Thymus (tissue), 11 donors: ENCODE measurements at regions not wholly inside any gene's neighbourhood (a gene's known extent, or its start where the extent isn't known, plus 50 kb on each side); places are given as distances from the start of the nearest gene placed in this dataset.

ENCODE experiments used
- DNase-seq, 9 donors: peaks; one replicate each; pipeline ENCODE4 v3.0.0-alpha.2; 2013; ENCODE audit warnings: low spot score in 9 of 9, low read depth in 6 of 9, missing footprints in 1 of 9
- H3K27ac ChIP-seq, 2 donors: one replicate each; pipeline ENCODE4 v1.5.1; 2013; ENCODE audit warnings: control low read depth in 1 of 2, low read depth in 1 of 2, low read length in 1 of 2, mild to moderate bottlenecking in 1 of 2, moderate library complexity in 1 of 2
- H3K27me3 ChIP-seq, 2 donors: one replicate each; pipeline ENCODE4 v1.5.1; 2013; ENCODE audit warnings: low read length in 1 of 2; ENCODE audit not compliant: control insufficient read depth in 2 of 2, insufficient read depth in 1 of 2
- H3K36me3 ChIP-seq, 2 donors: one replicate each; pipeline ENCODE4 v1.5.1; 2013; ENCODE audit warnings: low read length in 1 of 2, mild to moderate bottlenecking in 1 of 2, moderate library complexity in 1 of 2; ENCODE audit not compliant: control insufficient read depth in 2 of 2, insufficient read depth in 2 of 2
- H3K4me1 ChIP-seq, 2 donors: one replicate each; pipeline ENCODE4 v1.5.1; 2013; ENCODE audit warnings: low read length in 2 of 2; ENCODE audit not compliant: control insufficient read depth in 2 of 2, insufficient read depth in 2 of 2
- H3K4me3 ChIP-seq, 2 donors: one replicate each; pipeline ENCODE4 v1.5.1; 2013; ENCODE audit warnings: low read length in 2 of 2, control low read depth in 1 of 2, mild to moderate bottlenecking in 1 of 2
- H3K9me3 ChIP-seq, 2 donors: one replicate each; pipeline ENCODE4 v1.5.1; 2013; ENCODE audit warnings: low read length in 1 of 2, mild to moderate bottlenecking in 1 of 2; ENCODE audit not compliant: control insufficient read depth in 2 of 2, insufficient read depth in 1 of 2
- WGBS: extraction: QIAGEN DNeasy Blood & Tissue Kit; methylation state at CpG from one replicate; pipeline ENCODE4 v1.1.7; 2013; 5-methylcytosine and 5-hydroxymethylcytosine counted together
- donor health status: healthy.

- Histone ChIP-seq H3K27ac (no peak overlapping the region), H3K36me3 (no peaks in the 10 kb centered on the region), H3K27me3 (no peaks in the 10 kb centered on the region), H3K9me3 (no peaks in the 10 kb centered on the region), H3K4me3 (no peak overlapping the region), H3K4me1 (peaks cover 0 to 9% of the 10 kb centered on the region in 2 donors)
- WGBS: 63% methylated on average over 3 of the region's 3 CpGs
- DNase-seq: no peak
Measured at GRCh38 chr13:40456397-40456953, 210.0 kb downstream of the FOXO1 start.

DNA sequence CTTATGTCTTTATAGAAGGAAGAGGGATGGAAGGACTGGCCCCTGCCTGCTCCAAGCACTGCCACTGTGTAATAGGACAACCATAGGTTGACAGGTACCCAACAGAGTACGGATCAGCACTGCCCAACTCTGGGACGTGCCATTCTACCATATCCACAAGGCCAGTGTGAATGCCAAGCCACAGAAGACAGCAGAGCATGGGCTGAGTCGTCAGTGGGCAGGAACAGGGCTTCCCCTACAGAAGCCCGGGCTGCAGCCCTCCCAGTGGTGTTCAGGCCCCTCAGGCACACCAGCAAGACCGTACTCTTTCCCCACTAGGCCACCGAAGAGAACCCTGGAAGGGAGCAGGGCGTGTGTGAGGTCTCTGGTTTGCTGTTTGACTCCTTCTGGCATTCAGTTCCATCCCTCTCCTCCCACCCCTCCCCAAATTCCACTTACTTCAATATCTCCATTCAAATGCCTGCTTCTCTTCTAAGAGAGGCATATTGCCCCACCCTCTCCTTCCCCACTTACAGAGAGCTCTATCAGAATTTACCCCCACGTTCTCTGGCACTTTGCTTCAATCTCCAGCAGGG lies 209.4 kb downstream of the FOXO1 start:
- H3K9me3 ChIP-seq: no peaks in the 10 kb centered on the region
- WGBS: 90% methylated on average over 8 of the region's 8 CpGs
- peaks cover 0 to 8% of the 10 kb centered on the region in 2 donors for H3K4me1 ChIP-seq
- no peaks in the 10 kb centered on the region for H3K27me3 ChIP-seq
- no peak overlapping the region for H3K4me3 ChIP-seq
- no peaks in the 10 kb centered on the region for H3K36me3 ChIP-seq
- no peak overlapping the region for H3K27ac ChIP-seq
- DNase-seq: no peak

DNA sequence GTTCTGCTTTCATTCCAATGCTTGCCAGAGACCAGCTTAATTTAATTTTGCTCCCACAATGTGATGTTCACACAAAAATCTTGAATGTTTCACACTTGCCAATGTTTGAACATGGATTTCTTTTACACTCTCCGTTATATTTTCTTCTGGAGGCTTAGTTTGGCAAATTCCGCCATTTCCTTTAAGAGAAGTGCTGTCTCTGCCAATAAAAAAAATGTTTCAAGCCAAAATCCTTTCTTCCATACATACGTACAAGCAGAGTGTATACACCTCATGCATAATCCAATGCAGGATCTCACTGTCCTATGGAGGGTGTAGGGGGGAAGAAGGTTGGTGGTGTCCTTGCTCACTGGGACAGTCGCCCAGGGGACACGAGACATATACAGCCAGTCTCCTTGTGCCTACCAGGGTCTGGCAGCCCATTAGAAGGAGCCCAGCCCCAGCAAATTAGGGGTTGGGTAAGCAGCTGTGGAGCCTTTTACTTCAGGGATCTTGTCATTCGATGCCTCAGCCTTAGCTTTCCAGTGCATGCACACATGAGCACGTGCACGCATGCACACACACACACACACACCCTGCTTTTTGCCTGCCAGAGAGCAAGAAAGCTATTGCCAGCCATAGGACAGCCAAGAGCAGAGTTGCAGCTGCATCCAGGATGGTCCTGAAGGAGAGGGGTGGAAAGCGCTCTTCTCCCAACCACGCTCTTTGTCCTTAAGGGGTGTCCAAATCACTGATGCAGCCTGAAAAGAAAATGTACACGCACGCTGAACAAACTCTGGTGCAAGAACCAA lies 208.3 kb downstream of the FOXO1 start:
- no peaks in the 10 kb centered on the region for H3K36me3 ChIP-seq
- DNase-seq: no peak
- H3K9me3 ChIP-seq: no peaks in the 10 kb centered on the region
- H3K4me3 ChIP-seq: no peak overlapping the region
- 95% methylated on average over 12 of the region's 12 CpGs for WGBS
- no peaks in the 10 kb centered on the region for H3K27me3 ChIP-seq
- H3K27ac ChIP-seq: no peak overlapping the region
- H3K4me1 ChIP-seq: peaks cover 0 to 2% of the 10 kb centered on the region in 2 donors

- Histone ChIP-seq H3K4me1 (no peaks in the 10 kb centered on the region), H3K27ac (no peak overlapping the region), H3K9me3 (no peaks in the 10 kb centered on the region), H3K36me3 (no peaks in the 10 kb centered on the region), H3K27me3 (no peaks in the 10 kb centered on the region), H3K4me3 (no peak overlapping the region)
- 95% methylated on average over 7 of the region's 7 CpGs for WGBS
- DNase-seq: no peak
Measured at GRCh38 chr13:40458720-40458990, 207.8 kb downstream of the FOXO1 start.

GRCh38 chr13:40460116-40460515 lies 206.3 kb downstream of the FOXO1 start:
- Histone ChIP-seq H3K4me1 (no peaks in the 10 kb centered on the region), H3K9me3 (no peaks in the 10 kb centered on the region), H3K27ac (no peak overlapping the region), H3K4me3 (no peak overlapping the region), H3K36me3 (no peaks in the 10 kb centered on the region), H3K27me3 (no peaks in the 10 kb centered on the region)
- 96% methylated on average over 3 of the region's 3 CpGs for WGBS
- DNase-seq: no peak

DNA sequence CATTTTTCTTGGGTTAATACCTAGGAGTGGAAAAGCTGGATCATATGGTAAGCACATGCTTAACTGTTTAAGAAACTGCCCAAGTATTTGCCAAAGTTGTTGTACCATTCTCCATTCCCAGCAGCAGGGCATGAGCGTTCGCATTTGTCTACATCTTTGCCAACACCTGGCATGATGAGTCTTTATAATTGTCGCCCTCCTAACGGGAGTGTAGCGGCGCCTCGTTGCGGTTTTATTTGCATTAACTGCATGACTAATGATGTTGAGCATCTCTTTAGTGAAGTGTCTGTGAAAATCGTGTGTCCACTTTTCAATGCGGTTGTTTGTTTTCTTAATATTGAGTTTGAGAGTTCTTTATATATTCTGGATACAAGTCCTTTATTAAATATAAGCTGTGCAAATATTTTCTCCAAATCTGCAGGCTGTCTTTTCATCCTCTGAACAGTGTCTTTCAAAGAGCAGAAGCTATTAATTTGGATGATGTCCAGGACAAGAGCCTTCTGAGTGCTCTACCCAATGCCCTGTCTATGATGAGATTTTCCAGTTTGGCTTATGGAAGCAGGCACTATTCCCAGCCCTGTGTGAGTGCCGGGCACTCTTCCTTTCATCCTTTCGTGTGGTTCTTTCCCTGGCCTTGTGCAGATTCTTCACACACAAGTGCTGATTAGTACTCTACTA lies 202.0 kb downstream of the FOXO1 start:
- no peaks in the 10 kb centered on the region for H3K27me3 ChIP-seq
- WGBS: 97% methylated on average over 12 of the region's 12 CpGs
- H3K36me3 ChIP-seq: no peaks in the 10 kb centered on the region
- no peaks in the 10 kb centered on the region for H3K4me1 ChIP-seq
- no peak overlapping the region for H3K27ac ChIP-seq
- no peaks in the 10 kb centered on the region for H3K9me3 ChIP-seq
- no peak overlapping the region for H3K4me3 ChIP-seq
- no peak for DNase-seq

DNA sequence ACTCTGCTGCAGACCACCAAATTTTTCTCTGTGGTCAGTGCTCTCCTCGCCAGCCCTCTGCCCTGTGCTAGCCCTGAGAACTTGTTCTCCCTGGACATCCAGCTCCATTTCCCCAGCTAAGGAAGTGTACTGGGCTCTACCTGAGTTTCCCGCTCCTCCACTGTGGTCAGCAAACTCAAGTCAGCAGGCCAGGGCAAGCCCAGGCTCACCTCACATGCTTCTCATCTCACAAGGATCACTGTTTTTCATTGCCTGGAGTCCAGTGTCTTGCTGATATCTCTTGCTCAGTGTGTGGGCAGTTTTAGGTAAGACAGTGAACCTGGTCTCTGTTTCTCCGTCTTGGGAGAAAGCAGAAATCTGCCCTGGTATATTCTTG lies 201.4 kb downstream of the FOXO1 start:
- WGBS: 96% methylated on average over 3 of the region's 3 CpGs
- no peaks in the 10 kb centered on the region for H3K27me3 ChIP-seq

GRCh38 chr13:40466272-40466671 lies 200.2 kb downstream of the FOXO1 start:
- no peaks in the 10 kb centered on the region for H3K27me3 ChIP-seq
- H3K4me1 ChIP-seq: no peaks in the 10 kb centered on the region
- DNase-seq: no peak
- WGBS: 96% methylated on average over 6 of the region's 6 CpGs
- H3K36me3 ChIP-seq: no peaks in the 10 kb centered on the region
- H3K4me3 ChIP-seq: no peak overlapping the region
- no peak overlapping the region for H3K27ac ChIP-seq
- H3K9me3 ChIP-seq: no peaks in the 10 kb centered on the region

More for the DNA sequence above, 201.4 kb downstream of the FOXO1 start:
- no peak for DNase-seq
- Histone ChIP-seq H3K4me3 (no peak overlapping the region), H3K36me3 (no peaks in the 10 kb centered on the region), H3K4me1 (no peaks in the 10 kb centered on the region), H3K27ac (no peak overlapping the region), H3K9me3 (no peaks in the 10 kb centered on the region)

DNA sequence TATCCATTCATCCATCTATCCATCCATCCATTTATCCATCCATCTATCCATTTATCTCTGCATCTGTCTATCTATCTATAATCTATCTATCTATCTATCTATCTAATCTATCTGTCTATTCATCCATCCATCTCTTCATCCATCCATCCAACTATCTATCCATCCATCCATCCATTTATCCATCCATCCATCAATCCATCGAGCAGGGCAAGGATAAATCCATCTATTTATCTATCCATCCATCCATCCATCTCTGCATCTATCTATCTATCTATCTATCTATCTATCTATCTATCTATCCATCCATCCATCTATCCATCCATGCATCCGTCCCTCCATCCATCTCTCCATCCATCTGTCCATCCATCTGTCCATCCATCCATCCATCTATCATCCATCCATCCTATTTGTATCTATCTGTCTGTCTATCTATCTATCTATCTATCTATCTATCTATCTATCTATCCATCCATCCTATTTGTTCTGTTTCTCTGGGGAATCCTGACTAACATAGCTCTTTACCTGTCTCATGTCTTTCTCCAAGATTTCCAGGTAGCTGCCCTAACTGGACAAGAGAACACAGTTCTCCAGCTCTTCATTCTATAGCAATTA lies 198.1 kb downstream of the FOXO1 start:
- no peaks in the 10 kb centered on the region for H3K9me3 ChIP-seq
- WGBS: 88% methylated on average over 2 of the region's 2 CpGs
- H3K4me1 ChIP-seq: no peaks in the 10 kb centered on the region
- H3K27ac ChIP-seq: no peak overlapping the region
- no peak overlapping the region for H3K4me3 ChIP-seq
- H3K36me3 ChIP-seq: no peaks in the 10 kb centered on the region
- no peaks in the 10 kb centered on the region for H3K27me3 ChIP-seq
- no peak for DNase-seq
